ENCODE measurements at regions not wholly inside any gene's neighbourhood (a gene's known extent, or its start where the extent isn't known, plus 50 kb on each side); places are given as distances from the start of the nearest gene placed in this dataset.

- no peak for TF ChIP-seq CTCF (IDR thresholded peaks at IDR 0.05; ENCODE audit: control insufficient read depth, extremely low read depth, insufficient read depth)
- peak; percentile 61 for DNase-seq (ENCODE audit: low read depth)
- no peak overlapping the region for H3K4me3 ChIP-seq (ENCODE audit: low read depth, low read length)
These were observed 577.6 kb downstream of the TECRL start for GRCh38 chr4:63831590-63832155.

GRCh38 chr4:63817196-63817865, 591.9 kb downstream of the TECRL start:
- TF ChIP-seq CTCF (IDR thresholded peaks at IDR 0.05; ENCODE audit: control insufficient read depth, extremely low read depth, insufficient read depth), result no peak
- DNase-seq (ENCODE audit: low read depth), result no peak
- H3K4me3 ChIP-seq (ENCODE audit: low read depth, low read length), result no peak overlapping the region

- no peak for TF ChIP-seq CTCF (IDR thresholded peaks at IDR 0.05; ENCODE audit: control insufficient read depth, extremely low read depth, insufficient read depth)
- H3K4me3 ChIP-seq (ENCODE audit: low read depth, low read length), result no peak overlapping the region
- DNase-seq (ENCODE audit: low read depth), result no peak
These were observed 594.9 kb downstream of the TECRL start for GRCh38 chr4:63814171-63814964.

DNA sequence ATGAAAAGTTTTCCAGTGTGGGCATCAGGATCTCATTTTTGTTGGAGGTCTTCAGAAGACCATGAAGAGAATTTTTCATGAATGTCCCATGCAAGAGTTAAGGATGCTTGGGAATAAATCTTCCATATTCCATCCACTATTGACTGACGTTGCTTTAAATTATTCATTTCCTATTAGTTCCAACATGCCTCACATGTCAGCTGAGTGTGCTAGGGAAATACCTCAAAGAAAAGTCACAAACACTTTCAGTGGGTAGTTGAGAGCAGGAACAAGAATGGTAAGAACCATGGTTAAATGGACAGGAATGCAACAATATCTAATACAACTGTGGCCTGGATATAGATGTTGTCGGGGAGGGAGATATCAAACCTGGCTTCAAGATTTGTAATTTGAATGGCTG, 610.1 kb downstream of the TECRL start:
- H3K4me3 ChIP-seq (ENCODE audit: low read depth, low read length), result no peak overlapping the region
- DNase-seq (ENCODE audit: low read depth), result no peak
- TF ChIP-seq CTCF (IDR thresholded peaks at IDR 0.05; ENCODE audit: control insufficient read depth, extremely low read depth, insufficient read depth), result no peak

- no peak for TF ChIP-seq CTCF (IDR thresholded peaks at IDR 0.05; ENCODE audit: control insufficient read depth, extremely low read depth, insufficient read depth)
- H3K4me3 ChIP-seq (ENCODE audit: low read depth, low read length), result no peak overlapping the region
- no peak for DNase-seq (ENCODE audit: low read depth)
These were observed 613.9 kb downstream of the TECRL start for GRCh38 chr4:63795301-63795700.

DNA sequence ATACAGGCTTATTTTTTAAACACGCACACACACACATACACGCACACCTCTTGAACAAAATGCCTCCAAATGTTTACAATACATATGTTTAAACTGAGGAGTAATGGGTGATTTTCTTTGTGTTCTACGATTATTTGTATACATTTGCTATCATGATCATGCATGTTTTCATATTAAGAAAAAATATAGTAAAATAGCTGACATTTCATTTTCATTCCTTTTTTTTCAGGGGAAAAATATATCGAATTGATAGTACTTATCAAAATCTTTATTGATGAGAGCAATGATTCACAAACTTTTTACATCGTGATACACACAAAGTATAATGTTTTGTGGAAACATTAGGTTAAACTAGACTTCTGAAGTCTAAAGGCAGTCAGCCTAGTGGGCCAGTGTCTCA, 618.9 kb downstream of the TECRL start:
- no peak for DNase-seq (ENCODE audit: low read depth)
- no peak for TF ChIP-seq CTCF (IDR thresholded peaks at IDR 0.05; ENCODE audit: control insufficient read depth, extremely low read depth, insufficient read depth)
- no peak overlapping the region for H3K4me3 ChIP-seq (ENCODE audit: low read depth, low read length)
